ENCODE measurements at regions not wholly inside any gene's neighbourhood (a gene's known extent, or its start where the extent isn't known, plus 50 kb on each side); places are given as distances from the start of the nearest gene placed in this dataset.

GRCh38 chr6:156046268-156046665, 590.6 kb upstream of the NOX3 start:
- no peak for DNase-seq (ENCODE audit: low spot score)

GRCh38 chr6:156045401-156046267, 590.0 kb upstream of the NOX3 start:
- DNase-seq (ENCODE audit: low spot score): no peak

GRCh38 chr6:156033598-156033997, 578.0 kb upstream of the NOX3 start:
- no peak for DNase-seq (ENCODE audit: low spot score)

GRCh38 chr6:156031516-156031915, 575.9 kb upstream of the NOX3 start:
- no peak for DNase-seq (ENCODE audit: low spot score)

- DNase-seq (ENCODE audit: low spot score): no peak
Measured at GRCh38 chr6:156030053-156030452, 574.4 kb upstream of the NOX3 start.

- no peak for DNase-seq (ENCODE audit: low spot score)
Measured at GRCh38 chr6:156029286-156029985, 573.8 kb upstream of the NOX3 start.

GRCh38 chr6:156028335-156029131, 572.9 kb upstream of the NOX3 start:
- peak; percentile 5 for DNase-seq (ENCODE audit: low spot score)

GRCh38 chr6:156027248-156027626, 571.6 kb upstream of the NOX3 start:
- no peak for DNase-seq (ENCODE audit: low spot score)

- no peak for DNase-seq (ENCODE audit: low spot score)
Measured at GRCh38 chr6:156026486-156027247, 571.0 kb upstream of the NOX3 start.

GRCh38 chr6:156024339-156024738, 568.7 kb upstream of the NOX3 start:
- no peak for DNase-seq (ENCODE audit: low spot score)

GRCh38 chr6:156021746-156022396, 566.2 kb upstream of the NOX3 start:
- DNase-seq (ENCODE audit: low spot score): no peak

GRCh38 chr6:156017838-156018237, 562.2 kb upstream of the NOX3 start:
- DNase-seq (ENCODE audit: low spot score): no peak

- DNase-seq (ENCODE audit: low spot score): no peak
Measured at GRCh38 chr6:156016186-156016976, 560.7 kb upstream of the NOX3 start.

- no peak for DNase-seq (ENCODE audit: low spot score)
Measured at GRCh38 chr6:156013155-156013554, 557.5 kb upstream of the NOX3 start.

- no peak for DNase-seq (ENCODE audit: low spot score)
Measured at GRCh38 chr6:156009656-156010055, 554.0 kb upstream of the NOX3 start.

GRCh38 chr6:156004796-156005195, 549.2 kb upstream of the NOX3 start:
- no peak for DNase-seq (ENCODE audit: low spot score)

- DNase-seq (ENCODE audit: low spot score): no peak
Measured at GRCh38 chr6:155996151-155996550, 540.5 kb upstream of the NOX3 start.

GRCh38 chr6:155995281-155995680, 539.6 kb upstream of the NOX3 start:
- no peak for DNase-seq (ENCODE audit: low spot score)

GRCh38 chr6:155994086-155994485, 538.4 kb upstream of the NOX3 start:
- DNase-seq (ENCODE audit: low spot score): no peak

- no peak for DNase-seq (ENCODE audit: low spot score)
Measured at GRCh38 chr6:155993240-155993639, 537.6 kb upstream of the NOX3 start.
